ENCODE measurements at regions not wholly inside any gene's neighbourhood (a gene's known extent, or its start where the extent isn't known, plus 50 kb on each side); places are given as distances from the start of the nearest gene placed in this dataset.
"Not testable (repeated sequence)": the region's sequence is repeated elsewhere in the genome, so short reads cannot be mapped to it uniquely, and the experiment has no call there.

GRCh38 chr2:111418091-111418875, 297.6 kb downstream of the BCL2L11 start:
- TF ChIP-seq EZH2 (IDR thresholded peaks at IDR 0.05; ENCODE audit: insufficient read depth, poor library complexity, severe bottlenecking); EZH2phosphoT487 (IDR thresholded peaks at IDR 0.05; ENCODE audit: insufficient read depth, low read depth): not testable (repeated sequence)

Measured in GM23248 (cell line).